Fibroblast of the aortic adventitia (primary cell): ENCODE measurements at regions not wholly inside any gene's neighbourhood (a gene's known extent, or its start where the extent isn't known, plus 50 kb on each side); places are given as distances from the start of the nearest gene placed in this dataset.
"Not testable (repeated sequence)": the region's sequence is repeated elsewhere in the genome, so short reads cannot be mapped to it uniquely, and the experiment has no call there.

Source experiments
- DNase-seq: peaks from one replicate; pipeline ENCODE4 v3.0.0-alpha.2; 2010; ENCODE audit warnings: low read depth
- H3K4me3 ChIP-seq: 2 replicates; pipeline ENCODE4 v1.5.1; 2011; ENCODE audit warnings: low read depth, mild to moderate bottlenecking, control low read depth, low read length, moderate library complexity
- TF ChIP-seq, protein P1 (sequence below): IDR thresholded peaks from 2 replicates; pipeline ENCODE4 v1.5.1; 2011; ENCODE audit warnings: mild to moderate bottlenecking, low read length, control low read depth, inconsistent platforms; ENCODE audit not compliant: insufficient read depth

DNA sequence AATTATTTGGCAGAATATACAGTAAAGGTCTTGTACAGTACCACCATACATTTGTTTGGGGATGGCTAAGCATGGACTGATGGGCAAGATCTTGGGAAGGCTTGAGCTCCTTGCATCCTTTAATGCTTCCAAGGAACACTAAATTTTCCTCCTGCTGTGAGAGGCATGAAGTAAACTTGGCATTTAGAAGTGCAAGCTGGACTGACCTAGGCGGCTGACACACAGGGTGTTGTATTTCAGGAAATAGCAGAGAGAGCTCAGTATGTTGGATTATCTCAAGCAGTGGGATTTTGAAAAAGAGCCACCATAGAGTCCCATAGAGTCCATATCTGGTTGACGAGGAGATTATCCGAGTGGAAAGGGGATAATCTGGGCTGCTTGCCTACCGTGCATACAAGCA lies 2137.1 kb downstream of the TP53TG3F start:
- TF ChIP-seq, protein P1, sequence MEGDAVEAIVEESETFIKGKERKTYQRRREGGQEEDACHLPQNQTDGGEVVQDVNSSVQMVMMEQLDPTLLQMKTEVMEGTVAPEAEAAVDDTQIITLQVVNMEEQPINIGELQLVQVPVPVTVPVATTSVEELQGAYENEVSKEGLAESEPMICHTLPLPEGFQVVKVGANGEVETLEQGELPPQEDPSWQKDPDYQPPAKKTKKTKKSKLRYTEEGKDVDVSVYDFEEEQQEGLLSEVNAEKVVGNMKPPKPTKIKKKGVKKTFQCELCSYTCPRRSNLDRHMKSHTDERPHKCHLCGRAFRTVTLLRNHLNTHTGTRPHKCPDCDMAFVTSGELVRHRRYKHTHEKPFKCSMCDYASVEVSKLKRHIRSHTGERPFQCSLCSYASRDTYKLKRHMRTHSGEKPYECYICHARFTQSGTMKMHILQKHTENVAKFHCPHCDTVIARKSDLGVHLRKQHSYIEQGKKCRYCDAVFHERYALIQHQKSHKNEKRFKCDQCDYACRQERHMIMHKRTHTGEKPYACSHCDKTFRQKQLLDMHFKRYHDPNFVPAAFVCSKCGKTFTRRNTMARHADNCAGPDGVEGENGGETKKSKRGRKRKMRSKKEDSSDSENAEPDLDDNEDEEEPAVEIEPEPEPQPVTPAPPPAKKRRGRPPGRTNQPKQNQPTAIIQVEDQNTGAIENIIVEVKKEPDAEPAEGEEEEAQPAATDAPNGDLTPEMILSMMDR = no peak
- no peak for DNase-seq
- no peak overlapping the region for H3K4me3 ChIP-seq

GRCh38 chr16:35598696-35599332 lies 2139.4 kb downstream of the TP53TG3F start:
- H3K4me3 ChIP-seq = no peak overlapping the region
- DNase-seq = no peak
- TF ChIP-seq, protein P1 = no peak

- no peak for DNase-seq
- no peak overlapping the region for H3K4me3 ChIP-seq
- TF ChIP-seq, protein P1 = no peak
Measured at GRCh38 chr16:35599429-35600160, 2140.2 kb downstream of the TP53TG3F start.

- not testable (repeated sequence) for H3K4me3 ChIP-seq, DNase-seq
Measured at GRCh38 chr16:35600161-35600555, 2140.7 kb downstream of the TP53TG3F start.

DNA sequence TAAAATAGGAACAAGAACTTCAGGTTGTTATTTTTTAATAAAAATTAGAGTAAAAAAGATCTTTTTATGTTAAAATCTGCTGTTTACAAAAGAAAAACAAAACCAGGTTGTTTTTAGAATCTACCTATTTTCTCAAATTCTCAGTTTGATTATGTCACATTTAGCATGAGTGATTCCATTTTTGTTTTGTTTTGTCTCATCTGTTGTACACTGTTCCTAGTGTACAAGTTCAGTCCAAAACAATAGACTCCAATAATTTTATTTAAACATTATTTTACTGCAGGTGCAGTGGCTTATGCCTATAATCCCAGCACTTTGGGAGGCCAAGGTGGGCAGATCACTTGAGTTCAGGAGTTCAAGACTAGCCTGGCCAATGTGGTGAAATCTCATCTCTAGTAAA lies 2142.7 kb downstream of the TP53TG3F start:
- TF ChIP-seq, protein P1 = no peak
- no peak for DNase-seq
- no peak overlapping the region for H3K4me3 ChIP-seq

- DNase-seq, H3K4me3 ChIP-seq: not testable (repeated sequence)
Measured at GRCh38 chr16:35603371-35603770, 2144.0 kb downstream of the TP53TG3F start.

DNA sequence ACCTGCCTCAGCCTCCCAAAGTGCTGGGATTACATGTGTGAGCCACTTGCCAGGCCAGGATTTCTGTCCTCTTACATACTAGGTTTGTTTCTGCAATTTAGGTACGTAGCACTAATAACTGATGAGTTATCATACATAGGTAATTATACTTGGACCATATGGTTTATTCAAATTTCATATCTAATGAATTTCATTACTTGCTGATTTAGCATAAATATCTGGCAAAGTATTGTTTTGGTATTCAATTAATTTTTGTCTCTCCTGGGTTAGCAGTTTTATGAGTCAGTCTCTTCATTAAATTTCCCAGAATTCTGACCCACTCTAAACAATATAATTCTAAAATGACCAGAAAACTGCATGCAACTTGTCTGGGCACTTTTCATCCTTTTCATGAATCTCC lies 2146.5 kb downstream of the TP53TG3F start:
- TF ChIP-seq, protein P1 = no peak
- H3K4me3 ChIP-seq = no peak overlapping the region
- no peak for DNase-seq

DNA sequence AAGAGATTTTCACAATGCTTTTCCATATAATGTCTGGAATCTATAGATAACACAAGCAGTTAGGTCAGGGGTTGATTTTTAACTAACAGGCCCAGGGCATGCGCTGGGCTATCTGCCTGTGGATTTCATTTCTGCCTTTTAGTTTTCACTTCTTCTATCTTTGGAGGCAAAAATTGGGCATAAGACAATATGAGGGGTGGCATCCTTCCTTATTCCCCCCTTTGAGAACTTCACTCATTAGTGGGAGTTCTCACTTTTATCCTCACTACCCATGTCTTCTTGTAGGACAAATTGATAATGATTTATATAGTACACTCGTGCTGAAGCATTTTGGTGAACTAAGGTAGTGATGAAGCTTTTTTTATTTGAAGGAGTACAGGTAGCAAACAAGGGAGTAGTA lies 2155.5 kb downstream of the TP53TG3F start:
- H3K4me3 ChIP-seq, DNase-seq: not testable (repeated sequence)

GRCh38 chr16:35619176-35619575 lies 2159.8 kb downstream of the TP53TG3F start:
- not testable (repeated sequence) for H3K4me3 ChIP-seq, DNase-seq
